GM12864 (cell line): ENCODE measurements at regions not wholly inside any gene's neighbourhood (a gene's known extent, or its start where the extent isn't known, plus 50 kb on each side); places are given as distances from the start of the nearest gene placed in this dataset.

Experiments
- DNase-seq: peaks from one replicate; pipeline ENCODE4 v3.0.0-alpha.2; 2011; ENCODE audit warnings: low read depth
- H3K4me3 ChIP-seq: 2 replicates; pipeline ENCODE4 v1.5.1; 2011; ENCODE audit warnings: mild to moderate bottlenecking, low read depth, low read length, control low read depth
- CTCF ChIP-seq: IDR thresholded peaks from 2 replicates; pipeline ENCODE4 v1.5.1; 2011; ENCODE audit warnings: low read depth, mild to moderate bottlenecking, moderate library complexity, low read length, control low read depth, inconsistent platforms; ENCODE audit errors: missing control alignments

GRCh38 chr4:56286763-56287162 lies 100.5 kb downstream of the AASDH start:
- no peak for TF ChIP-seq CTCF
- H3K4me3 ChIP-seq = no peak overlapping the region
- DNase-seq = no peak

- no peak overlapping the region for H3K4me3 ChIP-seq
- DNase-seq = no peak
- TF ChIP-seq CTCF = no peak
These were observed 103.9 kb downstream of the AASDH start for GRCh38 chr4:56283375-56283774.

GRCh38 chr4:56282004-56282403 lies 105.3 kb downstream of the AASDH start:
- DNase-seq = no peak
- TF ChIP-seq CTCF = no peak
- H3K4me3 ChIP-seq = no peak overlapping the region

GRCh38 chr4:56276547-56276946 lies 110.7 kb downstream of the AASDH start:
- TF ChIP-seq CTCF = no peak

GRCh38 chr4:56273391-56273790 lies 113.9 kb downstream of the AASDH start:
- TF ChIP-seq CTCF = no peak
- DNase-seq = no peak
- no peak overlapping the region for H3K4me3 ChIP-seq

More at GRCh38 chr4:56276547-56276946, 110.7 kb downstream of the AASDH start:
- no peak for DNase-seq
- no peak overlapping the region for H3K4me3 ChIP-seq

- no peak for DNase-seq
These were observed 114.4 kb downstream of the AASDH start for GRCh38 chr4:56272927-56273326.

More at GRCh38 chr4:56272927-56273326, 114.4 kb downstream of the AASDH start:
- no peak for TF ChIP-seq CTCF
- no peak overlapping the region for H3K4me3 ChIP-seq
